IPS-15b (cell line): ENCODE measurements at regions not wholly inside any gene's neighbourhood (a gene's known extent, or its start where the extent isn't known, plus 50 kb on each side); places are given as distances from the start of the nearest gene placed in this dataset.

ENCODE experiments used
- H3K27me3 ChIP-seq: one replicate; pipeline ENCODE4 v1.6.1; 2013; ENCODE audit warnings: low read length; ENCODE audit not compliant: control insufficient read depth, insufficient read depth
- H3K36me3 ChIP-seq: one replicate; pipeline ENCODE4 v1.6.1; 2013; ENCODE audit warnings: low read length; ENCODE audit not compliant: control insufficient read depth, insufficient read depth
- H3K4me1 ChIP-seq: one replicate; pipeline ENCODE4 v1.6.1; 2013; ENCODE audit warnings: mild to moderate bottlenecking, low read length; ENCODE audit not compliant: control insufficient read depth, insufficient read depth
- H3K4me3 ChIP-seq: one replicate; pipeline ENCODE4 v1.5.1; 2013; ENCODE audit warnings: low read depth, low read length
- H3K9ac ChIP-seq: one replicate; pipeline ENCODE4 v1.6.1; 2013; ENCODE audit warnings: low read depth, mild to moderate bottlenecking, low read length
- H3K9me3 ChIP-seq: one replicate; pipeline ENCODE4 v1.6.1; 2013; ENCODE audit warnings: mild to moderate bottlenecking, low read length; ENCODE audit not compliant: control insufficient read depth, insufficient read depth

- no peak overlapping the region for H3K9ac ChIP-seq
- H3K36me3 ChIP-seq, result no peaks in the 10 kb centered on the region
- peaks cover 3% of the 10 kb centered on the region for H3K27me3 ChIP-seq
- no peaks in the 10 kb centered on the region for H3K4me1 ChIP-seq
- no peaks in the 10 kb centered on the region for H3K9me3 ChIP-seq
- H3K4me3 ChIP-seq, result no peak overlapping the region
Measured at GRCh38 chr17:73932216-73932749, 271.2 kb upstream of the RPL38 start.

- H3K36me3 ChIP-seq, result no peaks in the 10 kb centered on the region
- H3K9ac ChIP-seq, result no peak overlapping the region
- H3K4me3 ChIP-seq, result no peak overlapping the region
- no peaks in the 10 kb centered on the region for H3K9me3 ChIP-seq
- no peaks in the 10 kb centered on the region for H3K4me1 ChIP-seq
- H3K27me3 ChIP-seq, result peaks cover 3% of the 10 kb centered on the region
Measured at GRCh38 chr17:73933164-73933766, 270.2 kb upstream of the RPL38 start.

- no peaks in the 10 kb centered on the region for H3K9me3 ChIP-seq
- H3K36me3 ChIP-seq, result no peaks in the 10 kb centered on the region
- no peak overlapping the region for H3K9ac ChIP-seq
- H3K27me3 ChIP-seq, result peaks cover 3% of the 10 kb centered on the region
- no peaks in the 10 kb centered on the region for H3K4me1 ChIP-seq
- H3K4me3 ChIP-seq, result no peak overlapping the region
Measured at GRCh38 chr17:73933871-73934270, 269.6 kb upstream of the RPL38 start.

- no peaks in the 10 kb centered on the region for H3K4me1 ChIP-seq
- H3K36me3 ChIP-seq, result no peaks in the 10 kb centered on the region
- no peak overlapping the region for H3K9ac ChIP-seq
- H3K4me3 ChIP-seq, result no peak overlapping the region
- H3K9me3 ChIP-seq, result no peaks in the 10 kb centered on the region
- H3K27me3 ChIP-seq, result peaks cover 3% of the 10 kb centered on the region
Measured at GRCh38 chr17:73934696-73935095, 268.8 kb upstream of the RPL38 start.

- no peak overlapping the region for H3K9ac ChIP-seq
- H3K36me3 ChIP-seq, result no peaks in the 10 kb centered on the region
- no peak overlapping the region for H3K4me3 ChIP-seq
- H3K4me1 ChIP-seq, result no peaks in the 10 kb centered on the region
- H3K9me3 ChIP-seq, result no peaks in the 10 kb centered on the region
- peaks cover 3% of the 10 kb centered on the region for H3K27me3 ChIP-seq
Measured at GRCh38 chr17:73936908-73937627, 266.4 kb upstream of the RPL38 start.

GRCh38 chr17:73938706-73939105 lies 264.8 kb upstream of the RPL38 start:
- H3K36me3 ChIP-seq, result no peaks in the 10 kb centered on the region
- H3K9me3 ChIP-seq, result no peaks in the 10 kb centered on the region
- H3K9ac ChIP-seq, result no peak overlapping the region
- H3K27me3 ChIP-seq, result no peaks in the 10 kb centered on the region
- no peaks in the 10 kb centered on the region for H3K4me1 ChIP-seq
- no peak overlapping the region for H3K4me3 ChIP-seq

- Histone ChIP-seq H3K9ac (no peak overlapping the region), H3K9me3 (no peaks in the 10 kb centered on the region), H3K4me1 (no peaks in the 10 kb centered on the region), H3K36me3 (no peaks in the 10 kb centered on the region), H3K27me3 (no peaks in the 10 kb centered on the region), H3K4me3 (no peak overlapping the region)
Measured at GRCh38 chr17:73939806-73940205, 263.7 kb upstream of the RPL38 start.

GRCh38 chr17:73940511-73940910 lies 263.0 kb upstream of the RPL38 start:
- no peaks in the 10 kb centered on the region for H3K36me3 ChIP-seq
- H3K27me3 ChIP-seq, result no peaks in the 10 kb centered on the region
- no peak overlapping the region for H3K9ac ChIP-seq
- H3K4me1 ChIP-seq, result no peaks in the 10 kb centered on the region
- no peak overlapping the region for H3K4me3 ChIP-seq
- no peaks in the 10 kb centered on the region for H3K9me3 ChIP-seq

GRCh38 chr17:73941919-73942530 lies 261.5 kb upstream of the RPL38 start:
- H3K36me3 ChIP-seq, result no peaks in the 10 kb centered on the region
- H3K4me1 ChIP-seq, result no peaks in the 10 kb centered on the region
- H3K27me3 ChIP-seq, result no peaks in the 10 kb centered on the region
- no peak overlapping the region for H3K4me3 ChIP-seq
- H3K9ac ChIP-seq, result no peak overlapping the region
- no peaks in the 10 kb centered on the region for H3K9me3 ChIP-seq

GRCh38 chr17:73942703-73943415 lies 260.6 kb upstream of the RPL38 start:
- H3K9ac ChIP-seq, result no peak overlapping the region
- H3K9me3 ChIP-seq, result no peaks in the 10 kb centered on the region
- no peaks in the 10 kb centered on the region for H3K27me3 ChIP-seq
- H3K4me3 ChIP-seq, result no peak overlapping the region
- no peaks in the 10 kb centered on the region for H3K36me3 ChIP-seq
- H3K4me1 ChIP-seq, result no peaks in the 10 kb centered on the region

GRCh38 chr17:73943416-73944110 lies 259.9 kb upstream of the RPL38 start:
- H3K4me3 ChIP-seq, result no peak overlapping the region
- no peaks in the 10 kb centered on the region for H3K36me3 ChIP-seq
- no peaks in the 10 kb centered on the region for H3K4me1 ChIP-seq
- H3K27me3 ChIP-seq, result peaks cover under 1% of the 10 kb centered on the region
- H3K9me3 ChIP-seq, result no peaks in the 10 kb centered on the region
- H3K9ac ChIP-seq, result no peak overlapping the region
